Right hindlimb (tissue), 1 donor: ENCODE measurements at regions not wholly inside any gene's neighbourhood (a gene's known extent, or its start where the extent isn't known, plus 50 kb on each side); places are given as distances from the start of the nearest gene placed in this dataset.
A peak's percentile ranks its signal among the peaks of the same experiment; 100 is the strongest.

Experiments
- DNase-seq: peaks from one replicate; pipeline ENCODE4 v3.0.0-alpha.2; 2018

GRCh38 chr18:25630682-25631081 lies 278.7 kb upstream of the ZNF521 start:
- DNase-seq, result no peak

GRCh38 chr18:25621682-25622081 lies 269.7 kb upstream of the ZNF521 start:
- no peak for DNase-seq

GRCh38 chr18:25621144-25621543 lies 269.2 kb upstream of the ZNF521 start:
- no peak for DNase-seq

DNA sequence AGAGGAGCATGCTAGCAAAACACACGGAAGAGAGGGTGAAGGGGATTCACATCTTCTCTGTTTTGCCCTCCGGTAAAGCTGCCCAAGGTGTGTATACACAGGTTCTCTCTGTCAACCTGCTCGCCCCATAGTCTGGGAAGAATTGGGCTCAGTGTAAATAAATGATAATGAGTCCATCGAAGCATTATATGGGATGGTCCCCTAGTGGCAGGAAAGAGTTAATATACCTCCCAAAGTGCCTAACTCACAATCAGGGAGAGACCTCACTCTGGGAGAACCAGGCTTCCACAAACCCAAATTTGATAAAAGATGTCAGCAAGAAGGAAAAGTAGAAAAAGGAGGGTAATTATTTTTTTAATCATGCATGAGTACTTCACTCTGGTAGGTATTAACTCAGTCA lies 262.2 kb upstream of the ZNF521 start:
- DNase-seq, result no peak

DNA sequence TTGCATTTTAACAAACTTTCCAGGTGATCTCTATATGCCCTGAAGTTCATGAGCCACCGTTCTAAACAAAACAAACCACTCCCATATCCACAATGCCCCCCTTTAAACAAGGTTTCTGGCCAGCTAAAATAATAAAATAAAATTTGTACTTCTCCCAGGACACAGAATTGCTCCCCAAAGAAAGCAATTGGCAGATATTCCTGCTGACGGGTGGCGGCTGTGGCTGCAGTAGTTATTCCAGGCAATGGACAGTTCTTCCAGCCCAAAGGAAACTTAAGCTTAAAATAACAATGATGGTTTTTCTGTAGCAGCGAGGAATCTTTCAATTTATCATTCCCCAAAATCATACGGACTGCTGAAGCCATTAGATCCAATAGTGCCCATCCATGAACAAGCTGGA lies 260.5 kb upstream of the ZNF521 start:
- peak; percentile 25 for DNase-seq

DNA sequence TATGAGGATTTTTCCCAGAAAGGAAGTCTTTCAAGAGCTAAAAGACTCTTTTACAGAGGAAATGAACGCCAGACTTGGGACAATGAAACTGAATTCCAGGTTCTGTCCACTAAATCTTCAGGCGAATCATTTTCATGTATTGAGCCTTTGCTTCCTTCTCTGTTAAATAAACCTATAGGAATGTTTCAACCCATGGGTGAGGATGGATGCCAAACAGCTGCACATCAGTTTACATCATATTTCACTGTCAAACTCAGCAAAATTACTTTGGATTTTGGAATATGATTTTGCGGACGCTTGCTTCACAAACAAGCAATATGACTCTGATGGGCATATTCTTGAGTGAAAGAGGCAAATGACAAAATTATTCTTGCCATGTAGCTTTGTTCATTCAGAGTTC lies 256.1 kb upstream of the ZNF521 start:
- DNase-seq, result no peak

DNA sequence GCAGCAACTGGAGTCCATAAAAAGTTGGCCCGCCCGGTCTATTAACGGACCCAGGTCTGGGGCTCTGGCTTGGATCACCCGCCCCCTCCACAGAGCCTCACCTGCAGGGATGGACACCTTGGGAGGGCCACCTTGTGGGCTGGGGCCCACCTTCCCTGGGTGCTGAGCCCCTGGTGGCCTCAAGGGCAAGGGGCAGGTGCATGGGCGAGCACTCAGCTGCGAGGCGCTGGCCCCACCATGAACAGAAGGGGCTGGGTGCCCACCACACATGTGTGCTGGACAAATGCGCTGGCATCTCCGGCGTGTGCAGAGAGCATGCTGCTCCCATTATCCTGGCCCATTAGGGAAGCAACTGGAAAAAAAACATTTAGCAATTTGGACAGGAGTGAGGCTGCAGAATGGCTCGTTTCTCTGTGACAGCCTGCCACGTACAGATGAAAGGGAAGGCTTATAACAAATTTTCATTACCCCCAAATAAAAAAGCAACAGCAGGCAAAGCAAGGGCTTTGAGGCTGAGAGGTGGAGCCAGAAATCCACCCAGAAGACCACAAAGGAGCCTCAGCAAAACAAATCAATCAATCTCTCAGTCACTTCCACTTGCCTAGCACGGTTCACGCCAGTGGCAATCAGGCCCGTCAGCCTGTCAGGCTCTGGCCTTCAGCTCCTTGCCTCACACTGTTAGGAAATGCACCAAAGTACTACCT lies 253.1 kb upstream of the ZNF521 start:
- DNase-seq, result peak; percentile 37

GRCh38 chr18:25604196-25604893 lies 252.4 kb upstream of the ZNF521 start:
- DNase-seq, result peak; percentile 71

DNA sequence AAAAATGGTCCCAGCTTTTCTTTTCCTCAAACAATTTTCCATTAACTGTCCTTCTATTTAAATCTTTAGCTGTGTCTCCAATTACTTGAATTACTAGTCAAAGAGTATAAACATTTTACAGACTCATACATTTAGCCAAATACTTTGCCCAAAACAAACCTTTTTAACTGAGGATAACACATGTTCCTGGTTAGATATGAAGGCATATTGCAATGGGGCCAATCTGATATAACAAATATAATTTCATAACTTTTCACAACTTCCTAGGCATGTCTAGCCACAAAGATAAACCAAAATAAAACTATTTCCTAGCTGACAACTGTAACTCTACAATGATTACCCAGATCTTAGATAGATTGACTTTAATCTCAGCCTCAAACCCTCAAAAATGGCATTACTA lies 247.5 kb upstream of the ZNF521 start:
- no peak for DNase-seq

- no peak for DNase-seq
These were observed 245.5 kb upstream of the ZNF521 start for GRCh38 chr18:25597476-25597875.

- DNase-seq, result no peak
These were observed 243.5 kb upstream of the ZNF521 start for GRCh38 chr18:25595274-25596060.

DNA sequence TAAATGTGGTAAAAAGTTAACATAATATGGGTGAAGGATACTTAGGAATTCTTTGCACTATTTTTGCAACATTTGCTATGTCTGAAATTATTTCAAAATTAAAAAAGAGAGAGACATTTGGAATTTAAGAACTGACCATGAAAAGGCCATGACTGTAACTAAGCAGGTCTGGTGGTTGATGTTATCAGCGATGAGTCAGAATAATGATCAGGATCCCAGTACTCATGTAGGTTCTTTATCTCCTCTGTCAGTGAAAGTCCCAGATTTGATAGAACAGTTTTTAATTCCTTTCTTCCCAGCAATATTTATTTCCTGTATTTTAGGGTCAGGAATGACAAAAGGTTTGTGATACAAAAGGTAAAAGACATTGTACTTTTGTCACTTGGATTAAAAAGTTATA lies 242.4 kb upstream of the ZNF521 start:
- no peak for DNase-seq

DNA sequence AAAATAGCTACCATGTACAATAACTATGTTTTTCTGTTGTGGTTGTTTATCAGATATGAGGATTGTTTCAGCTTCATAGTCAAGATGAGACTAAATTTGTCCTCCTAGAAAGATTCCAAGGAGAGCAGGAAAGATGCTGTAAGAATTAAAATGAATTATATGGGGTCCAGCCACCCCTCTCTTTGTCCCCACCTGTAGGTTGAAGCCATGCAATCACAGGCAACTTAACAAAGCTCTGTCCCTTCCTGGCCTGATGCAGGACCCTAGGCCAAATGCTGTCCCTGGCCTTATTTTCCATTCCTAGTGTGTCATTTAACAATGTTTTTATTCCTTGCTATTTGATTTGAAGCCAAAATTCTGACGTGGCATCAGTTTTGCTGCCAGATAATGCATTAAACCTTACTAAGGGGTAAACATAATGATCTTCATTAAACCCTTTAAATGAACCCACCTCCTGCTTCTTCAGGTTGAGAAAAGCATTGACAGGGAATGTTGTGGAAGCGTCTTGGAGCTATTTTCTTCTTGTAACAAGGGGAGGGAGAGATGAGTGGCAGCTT lies 240.9 kb upstream of the ZNF521 start:
- DNase-seq, result no peak

DNA sequence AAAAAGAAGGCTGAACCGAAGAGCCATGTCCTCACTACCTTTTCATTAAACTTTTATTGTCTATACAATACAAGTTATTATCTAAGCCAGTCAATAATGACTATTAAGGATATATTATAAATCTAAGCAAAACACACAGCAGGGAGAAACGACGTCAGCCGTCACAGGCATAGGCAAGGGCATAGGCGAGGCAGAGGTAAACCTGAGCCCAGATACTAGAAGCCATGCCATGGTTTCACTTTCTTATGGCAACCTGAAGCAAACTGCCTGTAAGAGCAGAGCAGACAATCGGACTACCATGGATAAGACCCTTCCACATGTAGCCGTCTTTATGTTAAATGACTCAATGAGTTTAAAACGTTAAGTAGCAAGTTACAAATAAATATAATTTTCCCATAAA lies 238.5 kb upstream of the ZNF521 start:
- DNase-seq, result no peak

DNA sequence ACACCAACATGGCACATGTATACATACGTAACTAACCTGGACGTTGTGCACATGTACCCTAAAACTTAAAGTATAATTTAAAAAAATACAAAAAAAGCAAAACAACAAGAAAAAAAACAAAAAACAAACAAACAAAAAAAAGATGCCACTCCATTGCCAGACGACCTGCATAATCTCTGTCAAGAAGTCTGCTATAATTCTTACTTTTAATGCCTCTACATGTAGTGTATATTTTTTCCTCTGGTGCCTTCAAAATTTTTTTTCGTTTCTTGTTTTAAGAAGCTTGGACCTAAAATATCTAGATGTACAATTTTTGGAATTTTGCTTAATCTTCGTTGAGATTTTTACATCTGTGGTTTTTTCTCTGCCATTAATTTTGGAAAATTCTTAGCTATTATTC lies 235.6 kb upstream of the ZNF521 start:
- DNase-seq, result no peak

GRCh38 chr18:25568986-25569385 lies 217.0 kb upstream of the ZNF521 start:
- peak; percentile 51 for DNase-seq

DNA sequence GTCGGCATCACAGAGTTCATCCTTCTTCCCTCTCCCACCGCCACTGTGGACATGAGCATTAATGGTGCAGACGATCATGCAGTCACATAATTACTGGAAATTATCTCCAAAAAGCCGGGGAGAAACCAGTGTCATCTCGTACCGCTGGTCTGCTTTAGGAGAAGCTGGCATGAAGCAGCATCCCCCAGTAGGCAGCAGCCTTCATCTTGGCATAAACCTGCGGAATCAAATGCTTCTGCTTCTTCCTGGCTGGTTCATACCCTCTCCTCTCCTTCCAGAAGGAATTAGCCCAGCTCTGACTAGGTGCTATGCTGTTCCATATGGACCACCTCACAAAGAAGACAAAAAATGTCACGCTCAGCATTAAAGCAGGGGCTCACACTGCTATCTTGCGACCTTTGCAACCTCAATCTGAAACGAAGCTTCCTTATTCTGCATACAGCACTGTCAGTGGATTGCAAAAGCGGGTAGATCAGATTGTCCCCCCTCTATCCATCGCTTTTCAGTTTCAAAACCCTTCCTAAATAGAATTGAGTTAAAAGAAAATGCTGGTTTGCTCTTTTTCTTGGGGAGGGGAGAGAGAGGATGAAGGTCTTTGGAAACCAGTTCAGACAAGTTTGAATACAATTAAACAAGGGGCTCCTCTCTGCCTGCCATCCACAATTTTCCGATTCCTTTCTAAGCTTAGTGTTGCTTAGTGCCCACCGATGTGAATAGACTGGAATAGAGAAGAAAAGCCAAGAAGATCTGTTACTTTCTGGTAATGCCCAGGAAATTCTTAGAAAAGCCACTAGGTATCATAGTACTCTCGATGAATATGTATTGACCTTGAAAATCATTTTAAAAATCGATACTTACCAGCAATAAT lies 212.1 kb upstream of the ZNF521 start:
- no peak for DNase-seq

- DNase-seq, result no peak
These were observed 211.4 kb upstream of the ZNF521 start for GRCh38 chr18:25563346-25563745.

DNA sequence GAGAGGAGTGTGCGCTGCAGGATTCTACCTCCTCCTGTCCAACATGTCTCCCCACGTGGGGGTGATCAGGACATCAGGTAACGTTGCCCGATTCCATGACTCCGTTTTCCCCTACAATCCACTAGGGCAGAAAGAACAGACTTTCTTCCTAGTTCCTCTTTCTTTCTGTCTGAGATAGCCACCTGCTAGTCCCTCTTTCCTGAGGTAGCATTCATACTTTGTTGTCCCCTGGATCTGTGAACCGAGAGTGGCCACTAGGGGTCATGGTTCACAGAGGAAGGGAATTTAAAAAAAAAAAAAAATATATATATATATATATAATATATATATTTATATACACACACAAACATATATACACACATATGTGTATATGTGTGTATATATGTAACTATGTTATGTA lies 210.0 kb upstream of the ZNF521 start:
- DNase-seq, result no peak

DNA sequence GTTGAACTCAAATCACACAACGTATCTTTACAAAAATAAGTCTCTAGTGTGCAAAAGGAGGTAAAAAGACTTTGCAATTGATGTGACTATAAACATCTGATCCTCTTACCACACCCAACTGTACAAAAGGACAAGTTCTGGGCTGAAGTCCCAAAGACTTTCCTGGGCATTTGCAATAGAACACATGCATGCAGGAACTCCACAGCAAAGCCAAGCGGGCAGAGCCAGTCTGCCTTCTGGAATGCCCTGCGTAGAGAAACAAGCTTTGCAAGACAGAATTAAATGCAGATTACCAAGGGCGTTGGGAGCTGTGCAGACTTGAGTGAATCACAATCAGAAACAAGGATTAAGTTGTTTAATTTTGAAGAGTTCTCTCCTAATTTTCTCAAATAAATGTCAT lies 208.4 kb upstream of the ZNF521 start:
- peak; percentile 48 for DNase-seq

DNA sequence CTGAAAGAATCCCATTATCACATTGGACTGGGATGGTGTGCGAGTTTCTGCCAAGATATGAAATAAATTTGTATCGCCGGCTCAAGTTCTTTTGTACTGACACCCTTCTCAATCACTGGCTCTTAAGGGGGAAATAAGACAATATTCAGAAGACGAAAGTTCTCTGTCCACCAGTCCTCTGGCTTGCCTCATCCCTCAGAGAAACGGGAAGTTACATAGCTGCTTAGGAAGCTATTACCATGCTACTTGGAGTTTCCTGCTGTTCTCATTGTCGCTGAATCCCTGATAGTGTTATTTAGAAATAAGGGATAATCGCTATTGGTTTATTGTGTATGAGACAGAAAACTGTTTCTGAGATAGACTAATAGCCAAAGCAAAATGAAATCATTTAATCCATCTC lies 205.0 kb upstream of the ZNF521 start:
- DNase-seq, result no peak

DNA sequence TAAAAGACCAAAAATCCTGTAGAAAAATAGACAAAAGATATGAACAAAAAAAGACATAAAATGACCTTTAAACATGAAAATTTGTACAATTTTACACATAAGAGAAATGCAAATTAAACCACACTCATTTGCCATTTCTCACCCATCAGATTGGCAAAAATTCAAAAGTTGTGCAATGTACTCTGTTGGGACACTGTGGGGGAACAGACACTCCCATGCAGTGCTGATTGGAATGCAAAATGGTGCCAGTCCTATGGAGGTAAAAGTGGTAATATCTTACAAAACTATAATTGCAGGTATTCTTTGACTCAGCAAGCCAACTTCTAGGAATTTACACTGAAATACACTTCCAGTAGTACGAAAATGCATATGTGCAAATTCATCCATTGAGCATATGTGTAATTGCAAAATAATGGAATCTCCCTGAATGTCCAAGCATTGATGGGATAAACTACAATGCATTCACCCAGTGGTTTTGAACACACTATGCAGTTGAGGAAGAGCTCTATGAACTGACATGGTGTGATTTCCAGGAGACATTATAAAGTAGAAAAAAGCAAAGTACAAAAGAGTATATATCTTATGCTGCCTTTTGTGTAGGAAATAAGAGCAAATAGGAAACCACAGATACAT lies 201.8 kb upstream of the ZNF521 start:
- DNase-seq, result no peak
